ENCODE measurements at regions not wholly inside any gene's neighbourhood (a gene's known extent, or its start where the extent isn't known, plus 50 kb on each side); places are given as distances from the start of the nearest gene placed in this dataset.

- H3K4me1 ChIP-seq, result no peaks in the 10 kb centered on the region
- no peaks in the 10 kb centered on the region for H3K36me3 ChIP-seq
- H3K4me3 ChIP-seq, result no peak overlapping the region
- no peak for DNase-seq
- H3K9me3 ChIP-seq (replicated peaks), result peaks cover 10% of the 10 kb centered on the region
- peaks cover 8% of the 10 kb centered on the region for H3K27me3 ChIP-seq (ENCODE audit: low read depth)
- no peak overlapping the region for H3K27ac ChIP-seq (replicated peaks)
- intact Hi-C loops (cut with micrococcal nuclease), result no loop called here
- no peak for TF ChIP-seq CTCF (IDR thresholded peaks at IDR 0.05; ENCODE audit: borderline replicate concordance)
Measured at GRCh38 chr2:220163486-220163885, 536.1 kb downstream of the SLC4A3 start.

DNA sequence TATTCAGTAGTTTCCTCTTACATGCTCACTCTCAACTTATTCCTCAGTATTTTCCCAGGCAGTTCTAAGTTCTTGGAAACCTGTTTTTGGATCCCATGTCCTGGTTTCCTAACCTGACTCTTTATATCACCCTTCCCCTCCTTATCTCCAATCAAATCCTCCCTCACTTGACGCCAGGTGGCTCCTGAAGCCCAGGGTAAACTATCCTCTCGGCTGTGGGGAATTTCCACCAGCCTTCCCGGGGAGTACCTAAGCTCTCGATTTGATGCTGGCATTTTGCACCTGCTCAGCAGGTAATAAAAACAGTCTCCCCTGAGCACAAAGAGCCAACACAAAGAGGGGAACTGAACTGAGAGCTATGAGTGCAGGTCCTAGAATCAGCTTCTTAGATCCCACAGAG lies 538.0 kb downstream of the SLC4A3 start:
- H3K4me1 ChIP-seq, result no peaks in the 10 kb centered on the region

DNA sequence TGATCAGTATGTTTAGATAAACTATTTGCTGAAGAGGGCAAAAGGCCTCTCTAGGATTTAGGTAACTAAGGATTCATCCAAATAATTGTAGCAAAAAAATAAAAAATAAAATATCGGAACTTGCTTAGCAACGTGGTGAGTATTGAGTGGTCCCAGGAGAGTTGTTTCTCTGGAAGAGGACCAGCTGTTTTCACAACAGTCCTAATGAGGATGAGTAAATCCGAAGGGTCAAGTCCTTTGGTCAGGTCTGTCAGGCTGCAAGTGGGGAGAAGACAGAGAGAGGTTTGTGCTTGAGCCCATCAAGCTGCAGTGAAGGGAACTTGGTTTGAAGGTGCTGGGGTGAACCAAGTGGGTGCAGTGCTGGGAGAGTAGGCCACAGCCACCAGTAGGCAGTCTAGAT lies 539.2 kb downstream of the SLC4A3 start:
- Histone ChIP-seq H3K9me3 (replicated peaks) (no peaks in the 10 kb centered on the region), H3K4me1 (no peaks in the 10 kb centered on the region), H3K27me3 (ENCODE audit: low read depth) (peaks cover 13% of the 10 kb centered on the region), H3K27ac (replicated peaks) (no peak overlapping the region), H3K4me3 (no peak overlapping the region), H3K36me3 (no peaks in the 10 kb centered on the region)
- no peak for DNase-seq
- intact Hi-C loops (cut with micrococcal nuclease), result no loop called here
- TF ChIP-seq CTCF (IDR thresholded peaks at IDR 0.05; ENCODE audit: borderline replicate concordance), result no peak

More for the DNA sequence above, 538.0 kb downstream of the SLC4A3 start:
- peaks cover 13% of the 10 kb centered on the region for H3K27me3 ChIP-seq (ENCODE audit: low read depth)
- no peaks in the 10 kb centered on the region for H3K36me3 ChIP-seq
- H3K4me3 ChIP-seq, result no peak overlapping the region
- H3K9me3 ChIP-seq (replicated peaks), result peaks cover 8% of the 10 kb centered on the region
- intact Hi-C loops (cut with micrococcal nuclease), result no loop called here
- DNase-seq, result no peak
- TF ChIP-seq CTCF (IDR thresholded peaks at IDR 0.05; ENCODE audit: borderline replicate concordance), result no peak
- no peak overlapping the region for H3K27ac ChIP-seq (replicated peaks)

DNA sequence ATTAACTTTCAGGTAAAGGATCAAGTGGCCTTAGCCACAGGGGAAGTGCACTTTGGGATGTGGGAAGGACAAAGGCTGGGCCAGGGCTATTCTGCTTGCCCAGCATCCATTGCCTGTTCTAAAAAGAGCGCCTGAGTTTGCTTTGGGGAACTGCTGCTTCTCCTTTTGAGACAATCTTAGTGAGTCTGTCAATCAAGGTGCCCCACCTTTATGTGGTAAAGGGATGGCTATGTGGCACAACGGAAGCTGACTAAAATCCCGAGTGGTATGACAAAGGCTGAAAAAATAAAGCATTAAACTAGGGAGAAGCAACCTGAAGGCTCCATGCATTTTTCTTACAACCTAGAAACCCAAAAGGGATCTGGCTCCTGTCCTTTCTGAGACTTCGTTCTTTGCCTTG lies 540.5 kb downstream of the SLC4A3 start:
- no peak for TF ChIP-seq CTCF (IDR thresholded peaks at IDR 0.05; ENCODE audit: borderline replicate concordance)
- Histone ChIP-seq H3K36me3 (no peaks in the 10 kb centered on the region), H3K4me1 (no peaks in the 10 kb centered on the region), H3K9me3 (replicated peaks) (no peaks in the 10 kb centered on the region), H3K27ac (replicated peaks) (no peak overlapping the region), H3K27me3 (ENCODE audit: low read depth) (peaks cover 13% of the 10 kb centered on the region), H3K4me3 (no peak overlapping the region)
- DNase-seq, result no peak
- intact Hi-C loops (cut with micrococcal nuclease), result no loop called here

- Histone ChIP-seq H3K36me3 (no peaks in the 10 kb centered on the region), H3K9me3 (replicated peaks) (no peaks in the 10 kb centered on the region), H3K27ac (replicated peaks) (no peak overlapping the region), H3K27me3 (ENCODE audit: low read depth) (peaks cover 13% of the 10 kb centered on the region), H3K4me1 (no peaks in the 10 kb centered on the region), H3K4me3 (no peak overlapping the region)
- no peak for DNase-seq
- no peak for TF ChIP-seq CTCF (IDR thresholded peaks at IDR 0.05; ENCODE audit: borderline replicate concordance)
- intact Hi-C loops (cut with micrococcal nuclease), result no loop called here
Measured at GRCh38 chr2:220168891-220169546, 541.6 kb downstream of the SLC4A3 start.
